Endothelial cell of umbilical vein (primary cell): ENCODE measurements at regions not wholly inside any gene's neighbourhood (a gene's known extent, or its start where the extent isn't known, plus 50 kb on each side); places are given as distances from the start of the nearest gene placed in this dataset.

ENCODE experiments used
- BruUV-seq: library from RNA; stranded (reverse); fragments of 400-500 nt; replicated peaks from 2 replicates; lab custom pipeline; 2021; lab: Mats Ljungman, UMichigan
- CTCF ChIA-PET: fragments of 300-600, 350-600 bp; sonication (Branson Sonifier 250); formaldehyde crosslinking; loops from one replicate; lab custom pipeline; 2021; ENCODE audit warnings: antibody characterized with exemption, inconsistent platforms; lab: Charles Lee
- POLR2A ChIA-PET: fragments of 300-600, 350-600 bp; sonication (Branson Sonifier 250); formaldehyde crosslinking; loops from one replicate; lab custom pipeline; 2021; ENCODE audit warnings: antibody characterized with exemption, inconsistent platforms; lab: Charles Lee
- DNase-seq: peaks from one replicate; pipeline ENCODE4 v3.0.0-alpha.2; 2011; ENCODE audit warnings: low read depth, low spot score
- FAIRE-seq: peaks from 2 replicates; lab custom pipeline; 2011; peaks lifted over from hg19 to GRCh38; lab: Jason Lieb, UNC
- H2AFZ ChIP-seq: 2 replicates; pipeline ENCODE4 v1.6.0; 2012; ENCODE audit warnings: low read depth, low read length, control low read depth, inconsistent platforms
- H3K27ac ChIP-seq: 2 replicates; pipeline ENCODE4 v1.5.1; 2011; ENCODE audit warnings: low read depth, mild to moderate bottlenecking, control low read depth, low read length, moderate library complexity; ENCODE audit not compliant: insufficient read depth
- H3K27me3 ChIP-seq, 2 experiments: 2 replicates each; pipeline versions ENCODE4 v1.6.0 to v1.6.1; 2011; ENCODE audit warnings: low read length in 2 of 2, mixed read lengths in 1 of 2; ENCODE audit not compliant: control insufficient read depth in 2 of 2, insufficient read depth in 2 of 2
- H3K36me3 ChIP-seq, 2 experiments: 2 replicates in 1 of 2; 3 replicates in 1 of 2; pipeline ENCODE4 v1.5.1; 2011; ENCODE audit warnings: low read length in 2 of 2, mild to moderate bottlenecking in 1 of 2, moderate library complexity in 1 of 2; ENCODE audit not compliant: control insufficient read depth in 2 of 2, insufficient read depth in 2 of 2; ENCODE audit errors: extremely low read depth in 1 of 2
- H3K4me1 ChIP-seq: 3 replicates; pipeline ENCODE4 v1.5.1; 2011; ENCODE audit warnings: mild to moderate bottlenecking, low read length; ENCODE audit not compliant: control insufficient read depth, insufficient read depth; ENCODE audit errors: extremely low read depth
- H3K4me2 ChIP-seq: 2 replicates; pipeline ENCODE4 v1.6.1; 2011; ENCODE audit warnings: low read length, control low read depth, mixed read lengths; ENCODE audit not compliant: insufficient read depth
- H3K4me3 ChIP-seq, 3 experiments: fragments of 200-600 bp in 1 of 3; sonication (generic), shearing (Covaris generic) in 1 of 3; replicated peaks in 1 of 3; 2 replicates each; pipeline ENCODE4 v1.5.1; 2011 to 2016; ENCODE audit warnings: control low read depth in 3 of 3, low read length in 3 of 3, mild to moderate bottlenecking in 2 of 3, inconsistent platforms in 1 of 3, low read depth in 1 of 3, moderate library complexity in 1 of 3; ENCODE audit not compliant: insufficient read depth in 1 of 3
- H3K79me2 ChIP-seq: 2 replicates; pipeline ENCODE4 v1.6.0; 2012; ENCODE audit warnings: low read length, inconsistent platforms; ENCODE audit not compliant: control insufficient read depth, insufficient read depth
- H3K9ac ChIP-seq: replicated peaks from 2 replicates; pipeline ENCODE3; 2011; ENCODE audit warnings: low read length, control low read depth; ENCODE audit not compliant: insufficient read depth; ENCODE audit errors: extremely low read depth
- H3K9me1 ChIP-seq: replicated peaks from 3 replicates; pipeline ENCODE4 v1.6.0; 2011; ENCODE audit warnings: mild to moderate bottlenecking, low read length; ENCODE audit not compliant: control insufficient read depth, insufficient read depth; ENCODE audit errors: extremely low read depth
- H3K9me3 ChIP-seq: replicated peaks from 2 replicates; pipeline ENCODE4 v1.5.1; 2012; ENCODE audit warnings: low read length, inconsistent platforms; ENCODE audit not compliant: control insufficient read depth, insufficient read depth
- H4K20me1 ChIP-seq: replicated peaks from 2 replicates; pipeline ENCODE3; 2011; ENCODE audit warnings: mild to moderate bottlenecking, low read length; ENCODE audit not compliant: control insufficient read depth, insufficient read depth; ENCODE audit errors: extremely low read depth
- EZH2 ChIP-seq: IDR thresholded peaks from 2 replicates; pipeline ENCODE4 v1.6.1; 2012; ENCODE audit warnings: borderline replicate concordance, low read depth, mild to moderate bottlenecking, moderate library complexity, low read length, inconsistent platforms; ENCODE audit not compliant: severe bottlenecking
- FOS ChIP-seq: IDR thresholded peaks from 2 replicates; pipeline ENCODE4 v1.6.1; 2011; ENCODE audit warnings: mild to moderate bottlenecking, low read length, moderate library complexity, borderline replicate concordance; ENCODE audit not compliant: insufficient read depth
- GATA2 ChIP-seq: IDR thresholded peaks from 2 replicates; pipeline ENCODE4 v1.7.0; 2011; ENCODE audit warnings: low read depth, mild to moderate bottlenecking, moderate library complexity, mixed read lengths, low read length; ENCODE audit not compliant: insufficient read length, insufficient read depth
- JUN ChIP-seq: IDR thresholded peaks from 2 replicates; pipeline ENCODE4 v1.6.1; 2011; ENCODE audit warnings: borderline replicate concordance, low read depth; ENCODE audit not compliant: insufficient read length, insufficient read depth
- MYC ChIP-seq: IDR thresholded peaks from one replicate; pipeline ENCODE4 v1.6.1; 2011; ENCODE audit warnings: mild to moderate bottlenecking, low read depth, low read length
- POLR2A ChIP-seq: IDR thresholded peaks from 2 replicates; pipeline ENCODE4 v1.6.1; 2012; ENCODE audit warnings: low read depth, mild to moderate bottlenecking, control low read depth, low read length
- POLR2AphosphoS5 ChIP-seq: IDR thresholded peaks from 2 replicates; pipeline ENCODE4 v1.6.1; 2012; ENCODE audit warnings: low read depth, mild to moderate bottlenecking, control low read depth, low read length, moderate library complexity; ENCODE audit not compliant: insufficient read depth
- dilution Hi-C: fragments of 300-500 bp; cut with MboI; formaldehyde crosslinking; loops from one replicate; pipeline ENCODE4 v1.15.0; 2019; ENCODE audit warnings: low sequenced_read_pairs; ENCODE audit not compliant: extremely low pct_ligation_motif_present
- intact Hi-C: fragments of 100-400 bp; cut with micrococcal nuclease; formaldehyde crosslinking; loops from one replicate; pipeline ENCODE4 v1.10.0; 2022
- TF ChIP-seq, protein P1 (sequence below), 2 donors: IDR thresholded peaks; 1 replicate in 1 of 2; 2 replicates in 1 of 2; pipeline ENCODE4 v1.5.1; 2011; ENCODE audit warnings: low read length in 2 of 2, mild to moderate bottlenecking in 2 of 2, moderate library complexity in 2 of 2, control low read depth in 1 of 2, inconsistent platforms in 1 of 2, low read depth in 1 of 2; ENCODE audit not compliant: insufficient read depth in 1 of 2; ENCODE audit errors: extremely low read depth in 1 of 2
- TF ChIP-seq, protein P2 (sequence below): IDR thresholded peaks from 2 replicates; pipeline ENCODE4 v1.6.1; 2011; ENCODE audit not compliant: insufficient read depth, insufficient read length

DNA sequence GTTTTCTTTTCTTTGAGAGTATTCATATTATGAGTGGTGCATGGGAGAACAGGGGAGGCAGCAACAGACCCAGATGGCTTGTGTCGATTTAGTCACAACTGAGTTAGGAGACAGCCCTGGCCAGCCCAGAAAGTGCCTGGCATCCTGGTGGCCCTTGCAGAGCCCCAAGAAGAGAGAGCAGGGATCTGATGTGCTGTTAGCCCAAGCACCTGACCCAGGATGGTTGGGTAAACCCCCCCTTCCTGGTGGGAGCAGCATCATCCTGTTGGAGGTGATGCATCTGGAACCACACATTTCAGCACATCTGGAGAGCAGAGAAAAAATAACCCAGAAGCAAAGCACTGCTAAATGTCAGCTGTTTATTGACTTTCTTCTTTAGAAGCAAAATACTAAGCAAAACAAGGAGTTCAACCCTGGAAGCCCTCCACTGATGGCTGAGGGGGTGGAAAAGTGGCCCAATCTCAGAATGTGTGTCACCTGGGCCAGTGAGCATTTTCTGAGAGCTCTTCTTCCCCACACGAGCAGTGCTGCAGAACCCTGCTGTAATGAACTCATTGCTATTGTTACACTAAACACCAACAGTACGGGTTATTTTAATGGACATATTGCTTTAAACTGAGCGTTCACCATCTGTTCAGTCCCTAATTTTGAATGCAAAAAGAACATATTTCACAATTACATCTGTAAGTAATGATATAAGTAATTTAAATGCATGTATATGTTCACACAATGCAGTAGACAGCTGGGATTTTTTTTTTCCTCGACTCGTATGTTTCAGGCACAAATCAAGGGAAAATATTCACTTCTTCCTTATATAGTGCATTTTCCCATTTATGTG is 100.6 kb upstream of the SMIM21 start:
- Histone ChIP-seq H3K4me1 (no peaks in the 10 kb centered on the region), H2AFZ (no peak overlapping the region), H3K27me3 (no peaks in the 10 kb centered on the region), H4K20me1 (no peaks in the 10 kb centered on the region), H3K36me3 (no peaks in the 10 kb centered on the region), H3K79me2 (no peaks in the 10 kb centered on the region), H3K27ac (no peak overlapping the region), H3K9me1 (no peaks in the 10 kb centered on the region), H3K9me3 (no peaks in the 10 kb centered on the region), H3K4me3 (no peak overlapping the region), H3K4me2 (no peak overlapping the region), H3K9ac (no peak overlapping the region)
- DNase-seq (no peak), FAIRE-seq (no peak)
- TF ChIP-seq FOS = no peak
- TF ChIP-seq, protein P1, sequence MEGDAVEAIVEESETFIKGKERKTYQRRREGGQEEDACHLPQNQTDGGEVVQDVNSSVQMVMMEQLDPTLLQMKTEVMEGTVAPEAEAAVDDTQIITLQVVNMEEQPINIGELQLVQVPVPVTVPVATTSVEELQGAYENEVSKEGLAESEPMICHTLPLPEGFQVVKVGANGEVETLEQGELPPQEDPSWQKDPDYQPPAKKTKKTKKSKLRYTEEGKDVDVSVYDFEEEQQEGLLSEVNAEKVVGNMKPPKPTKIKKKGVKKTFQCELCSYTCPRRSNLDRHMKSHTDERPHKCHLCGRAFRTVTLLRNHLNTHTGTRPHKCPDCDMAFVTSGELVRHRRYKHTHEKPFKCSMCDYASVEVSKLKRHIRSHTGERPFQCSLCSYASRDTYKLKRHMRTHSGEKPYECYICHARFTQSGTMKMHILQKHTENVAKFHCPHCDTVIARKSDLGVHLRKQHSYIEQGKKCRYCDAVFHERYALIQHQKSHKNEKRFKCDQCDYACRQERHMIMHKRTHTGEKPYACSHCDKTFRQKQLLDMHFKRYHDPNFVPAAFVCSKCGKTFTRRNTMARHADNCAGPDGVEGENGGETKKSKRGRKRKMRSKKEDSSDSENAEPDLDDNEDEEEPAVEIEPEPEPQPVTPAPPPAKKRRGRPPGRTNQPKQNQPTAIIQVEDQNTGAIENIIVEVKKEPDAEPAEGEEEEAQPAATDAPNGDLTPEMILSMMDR (IDR thresholded peaks at IDR 0.05; ENCODE audit: extremely low read depth in 1 of 2, insufficient read depth in 1 of 2, low read depth in 1 of 2, low read length in 2 of 2) = no peak
- TF ChIP-seq EZH2 = no peak
- TF ChIP-seq MYC = no peak
- TF ChIP-seq JUN = no peak
- no peak for TF ChIP-seq GATA2
- TF ChIP-seq POLR2A = no peak
- no peak for TF ChIP-seq POLR2AphosphoS5
- TF ChIP-seq, protein P2, sequence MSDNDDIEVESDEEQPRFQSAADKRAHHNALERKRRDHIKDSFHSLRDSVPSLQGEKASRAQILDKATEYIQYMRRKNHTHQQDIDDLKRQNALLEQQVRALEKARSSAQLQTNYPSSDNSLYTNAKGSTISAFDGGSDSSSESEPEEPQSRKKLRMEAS = no peak
- ChIA-PET CTCF (no interaction called here), POLR2A (no interaction called here)
- BruUV-seq = no TSS peak
- intact Hi-C loops (no loop called here), dilution Hi-C loops (no loop called here)
